ENCODE measurements at regions not wholly inside any gene's neighbourhood (a gene's known extent, or its start where the extent isn't known, plus 50 kb on each side); places are given as distances from the start of the nearest gene placed in this dataset.

- H3K4me3 Mint-ChIP-seq (ENCODE audit: unreplicated experiment): no peak overlapping the region
- DNase-seq (ENCODE audit: extremely low spot score, unreplicated experiment): no peak
- no peak for TF ChIP-seq CTCF (IDR thresholded peaks at IDR 0.05)
- H3K36me3 Mint-ChIP-seq (ENCODE audit: unreplicated experiment): no peaks in the 10 kb centered on the region
- peaks cover 19% of the 10 kb centered on the region for H3K9me3 Mint-ChIP-seq (ENCODE audit: unreplicated experiment)
- no peaks in the 10 kb centered on the region for H3K27me3 Mint-ChIP-seq (ENCODE audit: unreplicated experiment)
- H3K4me1 Mint-ChIP-seq (ENCODE audit: unreplicated experiment): no peaks in the 10 kb centered on the region
- H3K27ac Mint-ChIP-seq (ENCODE audit: unreplicated experiment): no peak overlapping the region
Observed at GRCh38 chr9:103430469-103430868, 435.3 kb downstream of the CYLC2 start.

- H3K9me3 Mint-ChIP-seq (ENCODE audit: unreplicated experiment): peaks cover 28% of the 10 kb centered on the region
- no peak for DNase-seq (ENCODE audit: extremely low spot score, unreplicated experiment)
- no peaks in the 10 kb centered on the region for H3K36me3 Mint-ChIP-seq (ENCODE audit: unreplicated experiment)
- H3K27ac Mint-ChIP-seq (ENCODE audit: unreplicated experiment): no peak overlapping the region
- H3K27me3 Mint-ChIP-seq (ENCODE audit: unreplicated experiment): no peaks in the 10 kb centered on the region
- no peaks in the 10 kb centered on the region for H3K4me1 Mint-ChIP-seq (ENCODE audit: unreplicated experiment)
- H3K4me3 Mint-ChIP-seq (ENCODE audit: unreplicated experiment): no peak overlapping the region
- no peak for TF ChIP-seq CTCF (IDR thresholded peaks at IDR 0.05)
Observed at GRCh38 chr9:103431809-103432208, 436.7 kb downstream of the CYLC2 start.

GRCh38 chr9:103444176-103444575 lies 449.0 kb downstream of the CYLC2 start:
- TF ChIP-seq CTCF (IDR thresholded peaks at IDR 0.05): no peak
- no peak for DNase-seq (ENCODE audit: extremely low spot score, unreplicated experiment)
- Mint-ChIP-seq H3K9me3 (ENCODE audit: unreplicated experiment) (no peaks in the 10 kb centered on the region), H3K36me3 (ENCODE audit: unreplicated experiment) (no peaks in the 10 kb centered on the region), H3K27me3 (ENCODE audit: unreplicated experiment) (no peaks in the 10 kb centered on the region), H3K4me1 (ENCODE audit: unreplicated experiment) (no peaks in the 10 kb centered on the region), H3K4me3 (ENCODE audit: unreplicated experiment) (no peak overlapping the region), H3K27ac (ENCODE audit: unreplicated experiment) (no peak overlapping the region)

- DNase-seq (ENCODE audit: extremely low spot score, unreplicated experiment): no peak
- H3K4me1 Mint-ChIP-seq (ENCODE audit: unreplicated experiment): no peaks in the 10 kb centered on the region
- H3K36me3 Mint-ChIP-seq (ENCODE audit: unreplicated experiment): no peaks in the 10 kb centered on the region
- no peaks in the 10 kb centered on the region for H3K27me3 Mint-ChIP-seq (ENCODE audit: unreplicated experiment)
- no peak overlapping the region for H3K4me3 Mint-ChIP-seq (ENCODE audit: unreplicated experiment)
- TF ChIP-seq CTCF (IDR thresholded peaks at IDR 0.05): no peak
- H3K27ac Mint-ChIP-seq (ENCODE audit: unreplicated experiment): no peak overlapping the region
- peaks cover 14% of the 10 kb centered on the region for H3K9me3 Mint-ChIP-seq (ENCODE audit: unreplicated experiment)
Observed at GRCh38 chr9:103458826-103459225, 463.7 kb downstream of the CYLC2 start.

GRCh38 chr9:103471241-103471640 lies 476.1 kb downstream of the CYLC2 start:
- no peaks in the 10 kb centered on the region for H3K4me1 Mint-ChIP-seq (ENCODE audit: unreplicated experiment)
- H3K27ac Mint-ChIP-seq (ENCODE audit: unreplicated experiment): no peak overlapping the region
- H3K27me3 Mint-ChIP-seq (ENCODE audit: unreplicated experiment): no peaks in the 10 kb centered on the region
- H3K36me3 Mint-ChIP-seq (ENCODE audit: unreplicated experiment): no peaks in the 10 kb centered on the region
- no peak overlapping the region for H3K4me3 Mint-ChIP-seq (ENCODE audit: unreplicated experiment)
- H3K9me3 Mint-ChIP-seq (ENCODE audit: unreplicated experiment): peaks cover 57% of the 10 kb centered on the region
- no peak for DNase-seq (ENCODE audit: extremely low spot score, unreplicated experiment)
- TF ChIP-seq CTCF (IDR thresholded peaks at IDR 0.05): no peak
